ENCODE measurements at regions not wholly inside any gene's neighbourhood (a gene's known extent, or its start where the extent isn't known, plus 50 kb on each side); places are given as distances from the start of the nearest gene placed in this dataset.
"Not testable (repeated sequence)": the region's sequence is repeated elsewhere in the genome, so short reads cannot be mapped to it uniquely, and the experiment has no call there.

DNA sequence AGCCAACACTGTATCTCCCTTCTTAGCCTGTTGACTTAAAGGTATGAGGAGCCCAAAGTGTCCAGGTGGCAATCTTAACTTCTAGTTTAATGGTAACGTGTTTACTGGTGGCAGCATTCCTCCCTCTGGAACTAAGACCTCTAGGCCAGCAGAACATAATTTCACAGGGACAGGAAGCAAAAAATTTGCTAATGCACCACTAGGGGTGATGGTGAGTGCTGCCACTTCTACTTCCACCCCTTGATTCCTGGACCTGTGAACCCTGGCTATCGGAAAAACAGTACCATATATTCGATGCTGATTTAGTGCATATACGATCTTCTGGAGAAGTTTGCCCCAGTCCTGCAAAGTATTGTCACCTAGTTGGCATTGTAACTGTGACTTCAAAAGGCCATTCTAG, 743.2 kb upstream of the RGMB start:
- not testable (repeated sequence) for H3K36me3 ChIP-seq (ENCODE audit: control insufficient read depth, insufficient read depth, low read length); H3K4me1 ChIP-seq (ENCODE audit: control insufficient read depth, insufficient read depth, low read length); H3K27me3 ChIP-seq (ENCODE audit: control insufficient read depth, insufficient read depth, low read length); H3K9ac ChIP-seq (ENCODE audit: low read depth, low read length); H3K4me3 ChIP-seq (ENCODE audit: low read depth, low read length); H3K9me3 ChIP-seq (ENCODE audit: control insufficient read depth, insufficient read depth, low read length); H3K27ac ChIP-seq (ENCODE audit: low read depth, low read length)

DNA sequence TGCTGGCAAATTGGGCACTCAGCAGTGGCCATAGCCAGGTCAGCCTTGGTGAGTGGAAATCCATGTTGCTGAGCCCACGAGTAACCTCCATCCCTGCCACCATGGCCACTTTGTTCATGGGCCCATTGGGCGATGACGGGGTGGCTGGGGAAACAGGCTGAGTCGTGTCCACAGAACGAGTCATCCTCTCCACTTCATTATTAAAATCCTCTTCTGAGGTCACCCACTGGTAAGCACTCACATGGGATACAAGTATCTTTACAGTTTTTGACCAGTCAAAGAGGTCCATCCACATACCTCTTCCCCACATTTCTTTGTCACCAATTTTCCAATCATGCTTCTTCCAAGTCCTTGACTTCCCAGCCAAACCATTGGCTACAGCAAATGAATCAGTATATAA, 742.4 kb upstream of the RGMB start:
- not testable (repeated sequence) for H3K4me3 ChIP-seq (ENCODE audit: low read depth, low read length); H3K4me1 ChIP-seq (ENCODE audit: control insufficient read depth, insufficient read depth, low read length); H3K9ac ChIP-seq (ENCODE audit: low read depth, low read length); H3K27ac ChIP-seq (ENCODE audit: low read depth, low read length); H3K9me3 ChIP-seq (ENCODE audit: control insufficient read depth, insufficient read depth, low read length); H3K27me3 ChIP-seq (ENCODE audit: control insufficient read depth, insufficient read depth, low read length); H3K36me3 ChIP-seq (ENCODE audit: control insufficient read depth, insufficient read depth, low read length)

DNA sequence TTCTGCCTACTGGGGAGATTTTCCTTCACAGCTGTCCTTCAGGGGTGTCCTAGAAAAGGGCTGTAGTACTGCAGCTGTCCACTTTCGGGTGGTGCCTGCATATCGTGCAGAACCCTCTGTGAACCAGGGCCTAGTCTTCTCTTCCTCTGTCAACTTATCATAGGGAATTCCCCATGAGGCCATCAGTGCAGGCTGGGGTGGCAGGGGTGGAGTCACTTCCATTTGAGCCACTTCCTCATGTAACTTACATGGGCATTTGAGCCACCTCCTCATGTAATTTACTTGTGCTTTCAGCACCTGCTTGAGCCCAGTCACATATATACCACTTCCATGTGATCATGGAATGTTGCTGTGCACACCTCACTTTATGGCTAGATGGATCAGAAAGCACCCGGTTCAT, 742.0 kb upstream of the RGMB start:
- no peaks in the 10 kb centered on the region for H3K4me1 ChIP-seq (ENCODE audit: control insufficient read depth, insufficient read depth, low read length)

DNA sequence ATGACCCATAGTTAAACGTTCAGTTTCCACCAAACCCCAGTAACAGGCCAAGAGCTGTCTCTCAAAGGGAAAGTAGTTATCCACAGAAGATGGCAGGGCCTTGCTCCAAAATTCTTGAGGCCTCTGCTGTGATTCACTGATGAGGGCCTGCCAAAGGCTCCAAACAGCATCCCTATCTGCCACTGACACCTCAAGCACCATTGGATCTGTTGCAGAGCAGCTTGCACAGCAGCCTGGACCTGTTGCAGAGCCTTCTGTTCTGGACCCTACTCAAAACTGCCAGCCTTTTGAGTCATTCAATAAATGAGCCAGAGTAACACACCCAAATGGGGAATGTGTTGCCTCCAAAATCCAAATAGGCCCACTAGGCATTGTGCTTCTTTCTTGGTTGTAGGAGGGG, 741.5 kb upstream of the RGMB start:
- Histone ChIP-seq H3K9me3 (ENCODE audit: control insufficient read depth, insufficient read depth, low read length) (no peaks in the 10 kb centered on the region), H3K9ac (ENCODE audit: low read depth, low read length) (no peak overlapping the region), H3K36me3 (ENCODE audit: control insufficient read depth, insufficient read depth, low read length) (no peaks in the 10 kb centered on the region), H3K27me3 (ENCODE audit: control insufficient read depth, insufficient read depth, low read length) (no peaks in the 10 kb centered on the region), H3K4me1 (ENCODE audit: control insufficient read depth, insufficient read depth, low read length) (no peaks in the 10 kb centered on the region), H3K27ac (ENCODE audit: low read depth, low read length) (no peak overlapping the region), H3K4me3 (ENCODE audit: low read depth, low read length) (no peak overlapping the region)

More for the DNA sequence above, 742.0 kb upstream of the RGMB start:
- Histone ChIP-seq H3K9me3 (ENCODE audit: control insufficient read depth, insufficient read depth, low read length) (no peaks in the 10 kb centered on the region), H3K9ac (ENCODE audit: low read depth, low read length) (no peak overlapping the region), H3K27me3 (ENCODE audit: control insufficient read depth, insufficient read depth, low read length) (no peaks in the 10 kb centered on the region), H3K4me3 (ENCODE audit: low read depth, low read length) (no peak overlapping the region), H3K36me3 (ENCODE audit: control insufficient read depth, insufficient read depth, low read length) (no peaks in the 10 kb centered on the region), H3K27ac (ENCODE audit: low read depth, low read length) (no peak overlapping the region)

DNA sequence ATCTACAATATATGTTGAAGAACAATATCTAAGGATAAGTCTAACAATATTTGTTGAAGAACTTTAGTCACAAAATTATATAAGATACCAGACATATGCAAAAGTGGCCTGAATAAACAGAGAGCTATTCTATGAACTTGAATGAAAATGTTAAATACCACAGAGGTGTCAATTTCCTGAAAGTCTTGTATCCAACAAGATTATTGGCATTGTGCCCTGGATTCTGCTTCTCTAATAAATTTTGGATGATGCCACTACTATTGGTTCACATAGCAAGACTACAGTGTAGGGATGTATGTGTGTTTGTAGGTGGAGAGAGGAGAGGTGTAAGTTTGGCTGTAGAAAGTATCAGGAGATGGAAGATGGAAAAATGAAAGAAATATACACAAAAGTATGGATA, 731.8 kb upstream of the RGMB start:
- H3K4me1 ChIP-seq (ENCODE audit: control insufficient read depth, insufficient read depth, low read length): peaks cover 23% of the 10 kb centered on the region
- H3K9me3 ChIP-seq (ENCODE audit: control insufficient read depth, insufficient read depth, low read length): no peaks in the 10 kb centered on the region
- H3K9ac ChIP-seq (ENCODE audit: low read depth, low read length): no peak overlapping the region
- H3K36me3 ChIP-seq (ENCODE audit: control insufficient read depth, insufficient read depth, low read length): no peaks in the 10 kb centered on the region
- H3K4me3 ChIP-seq (ENCODE audit: low read depth, low read length): no peak overlapping the region
- no peaks in the 10 kb centered on the region for H3K27me3 ChIP-seq (ENCODE audit: control insufficient read depth, insufficient read depth, low read length)
- no peak overlapping the region for H3K27ac ChIP-seq (ENCODE audit: low read depth, low read length)

DNA sequence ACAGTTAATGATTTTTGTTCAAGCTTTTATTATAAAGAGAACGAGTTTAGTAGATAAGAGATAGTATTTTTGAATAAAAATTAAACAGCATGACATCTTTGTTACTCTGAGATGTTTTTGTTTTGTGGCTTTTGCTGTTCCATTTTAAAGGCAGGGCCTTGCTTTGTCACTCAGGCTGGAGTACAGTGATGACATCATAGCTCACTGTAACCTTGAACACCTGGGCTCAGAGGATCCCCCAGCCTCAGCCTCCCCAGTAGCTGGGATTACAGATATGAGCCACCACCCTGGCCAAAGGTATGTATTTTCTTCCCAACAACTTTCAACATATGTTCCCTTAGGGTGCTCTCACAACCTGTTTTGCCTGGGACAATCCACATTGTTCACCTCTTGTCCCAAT, 730.9 kb upstream of the RGMB start:
- no peaks in the 10 kb centered on the region for H3K36me3 ChIP-seq (ENCODE audit: control insufficient read depth, insufficient read depth, low read length)
- no peak overlapping the region for H3K4me3 ChIP-seq (ENCODE audit: low read depth, low read length)
- no peak overlapping the region for H3K9ac ChIP-seq (ENCODE audit: low read depth, low read length)
- H3K4me1 ChIP-seq (ENCODE audit: control insufficient read depth, insufficient read depth, low read length): peaks cover 23% of the 10 kb centered on the region
- H3K9me3 ChIP-seq (ENCODE audit: control insufficient read depth, insufficient read depth, low read length): no peaks in the 10 kb centered on the region
- H3K27me3 ChIP-seq (ENCODE audit: control insufficient read depth, insufficient read depth, low read length): no peaks in the 10 kb centered on the region
- H3K27ac ChIP-seq (ENCODE audit: low read depth, low read length): peak overlapping the region; percentile 11

DNA sequence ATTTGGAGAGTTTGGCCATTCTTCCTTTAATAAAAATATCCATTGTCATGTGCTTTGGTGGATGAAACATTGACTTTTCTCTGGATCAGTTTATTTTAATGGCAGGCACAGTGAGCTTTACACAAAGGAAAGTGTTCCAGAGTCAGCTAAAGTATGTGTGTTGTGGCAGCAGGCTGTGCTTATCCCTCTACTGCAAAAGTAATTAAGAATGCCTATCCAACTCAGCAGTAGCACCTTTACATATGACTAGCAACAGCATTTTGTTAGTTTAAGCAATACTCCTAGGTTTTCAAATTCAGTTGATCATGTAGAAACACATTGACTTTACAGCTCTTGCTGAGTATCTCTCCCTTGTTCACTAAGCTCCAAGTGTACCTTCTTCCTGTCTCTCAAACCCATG, 730.5 kb upstream of the RGMB start:
- Histone ChIP-seq H3K27me3 (ENCODE audit: control insufficient read depth, insufficient read depth, low read length) (no peaks in the 10 kb centered on the region), H3K36me3 (ENCODE audit: control insufficient read depth, insufficient read depth, low read length) (no peaks in the 10 kb centered on the region), H3K9ac (ENCODE audit: low read depth, low read length) (no peak overlapping the region), H3K4me3 (ENCODE audit: low read depth, low read length) (no peak overlapping the region), H3K4me1 (ENCODE audit: control insufficient read depth, insufficient read depth, low read length) (peaks cover 23% of the 10 kb centered on the region), H3K9me3 (ENCODE audit: control insufficient read depth, insufficient read depth, low read length) (no peaks in the 10 kb centered on the region), H3K27ac (ENCODE audit: low read depth, low read length) (peak overlapping the region; percentile 11)

DNA sequence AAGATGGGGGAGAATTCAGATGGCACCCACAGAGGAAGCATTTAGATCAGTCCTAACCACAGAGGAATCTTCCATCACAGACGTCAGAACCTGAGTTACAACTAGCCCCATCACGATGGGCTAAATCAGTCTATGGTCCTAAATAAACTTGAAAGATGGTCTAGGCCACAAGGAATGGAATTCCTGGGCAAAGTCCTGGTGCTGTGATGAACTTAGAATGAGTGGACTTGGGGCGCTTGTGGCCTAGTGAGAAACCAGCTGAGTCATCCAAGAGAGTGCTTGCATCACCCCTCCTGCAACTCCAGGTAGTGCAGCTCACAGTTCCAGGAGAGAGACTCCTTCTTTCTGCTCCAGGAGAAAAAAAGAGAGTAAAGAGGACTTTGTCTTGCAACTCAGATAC, 722.9 kb upstream of the RGMB start:
- Histone ChIP-seq H3K27ac (ENCODE audit: low read depth, low read length) (no peak overlapping the region), H3K4me3 (ENCODE audit: low read depth, low read length) (no peak overlapping the region), H3K4me1 (ENCODE audit: control insufficient read depth, insufficient read depth, low read length) (no peaks in the 10 kb centered on the region), H3K36me3 (ENCODE audit: control insufficient read depth, insufficient read depth, low read length) (no peaks in the 10 kb centered on the region), H3K9ac (ENCODE audit: low read depth, low read length) (no peak overlapping the region), H3K27me3 (ENCODE audit: control insufficient read depth, insufficient read depth, low read length) (no peaks in the 10 kb centered on the region), H3K9me3 (ENCODE audit: control insufficient read depth, insufficient read depth, low read length) (no peaks in the 10 kb centered on the region)

DNA sequence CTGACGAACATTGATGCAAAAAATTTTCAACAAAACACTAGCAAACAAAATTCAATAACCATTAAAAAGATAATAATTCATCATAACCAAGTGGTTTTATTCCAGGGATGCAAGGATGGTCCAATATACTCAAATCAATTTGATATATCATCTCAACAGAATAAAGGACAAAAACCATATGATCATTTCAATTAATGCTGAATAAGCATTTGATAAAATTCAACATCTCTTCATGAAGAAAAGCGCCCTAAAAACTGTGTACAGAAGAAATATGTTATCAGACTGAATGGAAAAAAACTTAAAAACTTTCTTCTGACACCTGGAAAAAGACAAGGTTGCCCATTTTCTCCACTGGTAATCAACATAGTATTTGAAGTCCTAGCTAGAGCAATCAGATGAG, 720.3 kb upstream of the RGMB start:
- H3K4me3 ChIP-seq (ENCODE audit: low read depth, low read length): no peak overlapping the region
- no peaks in the 10 kb centered on the region for H3K9me3 ChIP-seq (ENCODE audit: control insufficient read depth, insufficient read depth, low read length)
- no peak overlapping the region for H3K9ac ChIP-seq (ENCODE audit: low read depth, low read length)
- H3K27me3 ChIP-seq (ENCODE audit: control insufficient read depth, insufficient read depth, low read length): no peaks in the 10 kb centered on the region
- H3K4me1 ChIP-seq (ENCODE audit: control insufficient read depth, insufficient read depth, low read length): no peaks in the 10 kb centered on the region
- no peak overlapping the region for H3K27ac ChIP-seq (ENCODE audit: low read depth, low read length)
- H3K36me3 ChIP-seq (ENCODE audit: control insufficient read depth, insufficient read depth, low read length): no peaks in the 10 kb centered on the region

DNA sequence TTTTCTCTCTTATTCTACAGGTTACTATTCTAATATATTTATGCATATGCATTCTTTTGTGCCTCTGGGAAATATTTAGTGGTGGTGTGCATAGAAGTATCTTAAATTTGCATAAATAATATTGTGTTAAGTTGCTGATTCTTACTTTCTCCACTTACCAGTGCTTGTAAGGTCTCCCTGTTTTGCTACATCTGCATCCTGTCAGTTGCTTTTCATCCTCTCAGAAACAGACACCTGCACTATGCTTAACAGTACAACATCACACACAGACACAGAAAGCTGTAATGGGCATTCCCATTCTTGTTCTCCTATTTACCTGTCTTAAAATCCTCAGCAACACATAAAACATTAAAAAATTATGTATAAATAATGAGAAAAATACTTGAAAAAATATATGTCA, 713.3 kb upstream of the RGMB start:
- no peak overlapping the region for H3K9ac ChIP-seq (ENCODE audit: low read depth, low read length)
- H3K4me3 ChIP-seq (ENCODE audit: low read depth, low read length): no peak overlapping the region
- no peaks in the 10 kb centered on the region for H3K9me3 ChIP-seq (ENCODE audit: control insufficient read depth, insufficient read depth, low read length)
- H3K27me3 ChIP-seq (ENCODE audit: control insufficient read depth, insufficient read depth, low read length): no peaks in the 10 kb centered on the region
- H3K27ac ChIP-seq (ENCODE audit: low read depth, low read length): no peak overlapping the region
- no peaks in the 10 kb centered on the region for H3K36me3 ChIP-seq (ENCODE audit: control insufficient read depth, insufficient read depth, low read length)
- H3K4me1 ChIP-seq (ENCODE audit: control insufficient read depth, insufficient read depth, low read length): no peaks in the 10 kb centered on the region

DNA sequence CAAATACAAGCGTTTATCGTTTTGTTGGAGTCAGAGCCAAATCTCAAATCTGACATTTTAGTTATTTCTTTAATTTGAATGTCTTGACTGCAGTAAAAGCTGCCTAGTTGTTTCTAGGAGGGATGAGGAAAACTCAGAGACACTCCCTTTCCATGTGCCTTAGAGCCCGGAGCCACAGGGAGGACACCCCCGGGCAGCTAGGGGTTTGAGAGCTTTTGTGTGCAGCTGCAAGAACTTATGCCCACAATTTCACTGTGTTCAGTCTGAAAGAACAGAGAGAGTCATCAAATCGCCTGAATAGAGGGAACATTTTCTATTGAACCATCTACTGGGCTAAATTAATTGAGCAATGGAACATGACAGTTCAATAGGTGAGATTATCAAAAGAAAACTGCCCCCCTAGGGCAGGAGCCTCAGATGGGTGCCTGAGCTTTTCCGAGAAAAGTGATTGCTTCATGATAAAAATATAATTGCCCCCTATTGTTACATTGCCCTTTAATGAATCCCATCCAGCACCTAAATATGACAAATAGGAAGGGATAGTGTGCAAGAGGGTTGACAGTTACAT, 709.3 kb upstream of the RGMB start:
- Histone ChIP-seq H3K4me3 (ENCODE audit: low read depth, low read length) (no peak overlapping the region), H3K4me1 (ENCODE audit: control insufficient read depth, insufficient read depth, low read length) (no peaks in the 10 kb centered on the region), H3K9me3 (ENCODE audit: control insufficient read depth, insufficient read depth, low read length) (no peaks in the 10 kb centered on the region), H3K27ac (ENCODE audit: low read depth, low read length) (no peak overlapping the region), H3K36me3 (ENCODE audit: control insufficient read depth, insufficient read depth, low read length) (no peaks in the 10 kb centered on the region), H3K9ac (ENCODE audit: low read depth, low read length) (no peak overlapping the region), H3K27me3 (ENCODE audit: control insufficient read depth, insufficient read depth, low read length) (no peaks in the 10 kb centered on the region)
